Glutamatergic neuron (in vitro differentiated cells): ENCODE measurements at regions not wholly inside any gene's neighbourhood (a gene's known extent, or its start where the extent isn't known, plus 50 kb on each side); places are given as distances from the start of the nearest gene placed in this dataset.

Source experiments
- DNase-seq: peaks from one replicate; pipeline ENCODE4 v3.0.0; 2022
- H3K27ac Mint-ChIP-seq: one replicate; pipeline ENCODE4 v1.8.0; 2020; ENCODE audit warnings: mild to moderate bottlenecking, mixed read lengths, inconsistent platforms; ENCODE audit not compliant: unreplicated experiment
- H3K27me3 Mint-ChIP-seq: one replicate; pipeline ENCODE4 v1.8.0; 2020; ENCODE audit warnings: mild to moderate bottlenecking, moderate library complexity, mixed read lengths, inconsistent platforms; ENCODE audit not compliant: unreplicated experiment
- H3K36me3 Mint-ChIP-seq: one replicate; pipeline ENCODE4 v1.8.0; 2020; ENCODE audit warnings: mild to moderate bottlenecking, mixed read lengths, inconsistent platforms; ENCODE audit not compliant: unreplicated experiment
- H3K4me1 Mint-ChIP-seq: one replicate; pipeline ENCODE4 v1.8.0; 2020; ENCODE audit warnings: mild to moderate bottlenecking, low read depth, mixed read lengths, inconsistent platforms; ENCODE audit not compliant: unreplicated experiment
- H3K4me3 Mint-ChIP-seq: one replicate; pipeline ENCODE4 v1.8.0; 2020; ENCODE audit warnings: mild to moderate bottlenecking, mixed read lengths, inconsistent platforms; ENCODE audit not compliant: unreplicated experiment
- H3K9me3 Mint-ChIP-seq: one replicate; pipeline ENCODE4 v1.8.0; 2020; ENCODE audit warnings: mild to moderate bottlenecking, moderate library complexity, mixed read lengths, inconsistent platforms; ENCODE audit not compliant: unreplicated experiment
- CTCF ChIP-seq: fragments of 200-600 bp; sonication (generic); IDR thresholded peaks from one replicate; pipeline ENCODE4 v1.5.0; 2021; ENCODE audit not compliant: partially characterized antibody, unreplicated experiment

- Mint-ChIP-seq H3K36me3 (peaks cover 7% of the 10 kb centered on the region), H3K4me3 (no peak overlapping the region), H3K27ac (no peak overlapping the region), H3K9me3 (no peaks in the 10 kb centered on the region), H3K4me1 (no peaks in the 10 kb centered on the region), H3K27me3 (peaks cover 3% of the 10 kb centered on the region)
- no peak for TF ChIP-seq CTCF
- DNase-seq, result no peak
Measured at GRCh38 chr4:103365285-103365684, 167.1 kb upstream of the CENPE start.

- no peaks in the 10 kb centered on the region for H3K4me1 Mint-ChIP-seq
- H3K27me3 Mint-ChIP-seq, result peaks cover 3% of the 10 kb centered on the region
- H3K9me3 Mint-ChIP-seq, result peaks cover 6% of the 10 kb centered on the region
Measured at GRCh38 chr4:103364083-103364482, 165.9 kb upstream of the CENPE start.

GRCh38 chr4:103361926-103362325 is 163.8 kb upstream of the CENPE start:
- H3K36me3 Mint-ChIP-seq, result peaks cover 20% of the 10 kb centered on the region
- no peak for TF ChIP-seq CTCF

More at GRCh38 chr4:103364083-103364482, 165.9 kb upstream of the CENPE start:
- peaks cover 17% of the 10 kb centered on the region for H3K36me3 Mint-ChIP-seq
- no peak overlapping the region for H3K27ac Mint-ChIP-seq
- no peak for DNase-seq
- no peak for TF ChIP-seq CTCF
- H3K4me3 Mint-ChIP-seq, result no peak overlapping the region

GRCh38 chr4:103359900-103360299 is 161.8 kb upstream of the CENPE start:
- peaks cover 20% of the 10 kb centered on the region for H3K36me3 Mint-ChIP-seq
- H3K4me1 Mint-ChIP-seq, result no peaks in the 10 kb centered on the region
- no peak overlapping the region for H3K4me3 Mint-ChIP-seq
- no peak overlapping the region for H3K27ac Mint-ChIP-seq
- TF ChIP-seq CTCF, result no peak
- peaks cover 3% of the 10 kb centered on the region for H3K27me3 Mint-ChIP-seq
- peaks cover 7% of the 10 kb centered on the region for H3K9me3 Mint-ChIP-seq
- no peak for DNase-seq

More at GRCh38 chr4:103361926-103362325, 163.8 kb upstream of the CENPE start:
- Mint-ChIP-seq H3K4me1 (no peaks in the 10 kb centered on the region), H3K9me3 (peaks cover 7% of the 10 kb centered on the region), H3K4me3 (no peak overlapping the region), H3K27ac (no peak overlapping the region), H3K27me3 (peaks cover 3% of the 10 kb centered on the region)
- DNase-seq, result no peak

GRCh38 chr4:103354006-103354405 is 155.9 kb upstream of the CENPE start:
- Mint-ChIP-seq H3K27ac (no peak overlapping the region), H3K9me3 (peaks cover under 1% of the 10 kb centered on the region), H3K27me3 (no peaks in the 10 kb centered on the region), H3K36me3 (peaks cover 2% of the 10 kb centered on the region), H3K4me3 (no peak overlapping the region), H3K4me1 (no peaks in the 10 kb centered on the region)
- TF ChIP-seq CTCF, result no peak
- no peak for DNase-seq
